Caco-2 (cell line): ENCODE measurements at regions not wholly inside any gene's neighbourhood (a gene's known extent, or its start where the extent isn't known, plus 50 kb on each side); places are given as distances from the start of the nearest gene placed in this dataset.

Source experiments
- BruUV-seq: library from RNA; stranded (reverse); fragments of 400-500 nt; replicated peaks from 2 replicates; lab custom pipeline; 2021; lab: Mats Ljungman, UMichigan
- CTCF ChIA-PET: fragments of 300-600 bp; sonication (Branson Sonifier 250); formaldehyde crosslinking; loops from one replicate; lab custom pipeline; 2022; ENCODE audit warnings: antibody characterized with exemption; lab: Charles Lee
- POLR2A ChIA-PET: fragments of 300-600 bp; sonication (Branson Sonifier 250); formaldehyde crosslinking; loops from one replicate; lab custom pipeline; 2022; ENCODE audit warnings: antibody characterized with exemption; lab: Charles Lee
- DNase-seq, 2 experiments: peaks; one replicate each; pipeline versions ENCODE4 v3.0.0 to v3.0.0-alpha.2; 2020 to 2022
- H3K27me3 ChIP-seq: replicated peaks from 2 replicates; pipeline ENCODE4 v1.6.0; 2011; ENCODE audit warnings: low read length; ENCODE audit not compliant: control insufficient read depth, insufficient read depth
- H3K36me3 ChIP-seq: 2 replicates; pipeline ENCODE4 v1.5.1; 2011; ENCODE audit warnings: low read length; ENCODE audit not compliant: control insufficient read depth, insufficient read depth
- H3K4me1 ChIP-seq: fragments of 250-450 bp; sonication (Bioruptor Pico); 2 replicates; pipeline ENCODE4 v1.5.1; 2020; ENCODE audit warnings: mild to moderate bottlenecking
- H3K4me3 ChIP-seq: 2 replicates; pipeline ENCODE4 v1.5.1; 2011; ENCODE audit warnings: low read depth, mild to moderate bottlenecking, control low read depth, low read length
- H3K9me3 ChIP-seq: fragments of 250-450 bp; sonication (Bioruptor Pico); 2 replicates; pipeline ENCODE4 v1.5.1; 2020; ENCODE audit warnings: mild to moderate bottlenecking, moderate library complexity
- H3K27ac Mint-ChIP-seq: one replicate; pipeline ENCODE4 v1.8.0; 2022; ENCODE audit warnings: mixed read lengths; ENCODE audit not compliant: unreplicated experiment
- H3K27me3 Mint-ChIP-seq: one replicate; pipeline ENCODE4 v1.8.0; 2022; ENCODE audit warnings: mixed read lengths; ENCODE audit not compliant: insufficient read depth, unreplicated experiment
- H3K36me3 Mint-ChIP-seq: one replicate; pipeline ENCODE4 v1.8.0; 2022; ENCODE audit warnings: mild to moderate bottlenecking, mixed read lengths; ENCODE audit not compliant: insufficient read depth, unreplicated experiment
- H3K4me1 Mint-ChIP-seq: one replicate; pipeline ENCODE4 v1.8.0; 2022; ENCODE audit warnings: low read depth, mixed read lengths; ENCODE audit not compliant: unreplicated experiment
- H3K4me3 Mint-ChIP-seq: one replicate; pipeline ENCODE4 v1.8.0; 2022; ENCODE audit warnings: mild to moderate bottlenecking, moderate library complexity, mixed read lengths; ENCODE audit not compliant: unreplicated experiment
- H3K9me3 Mint-ChIP-seq: one replicate; pipeline ENCODE4 v1.8.0; 2022; ENCODE audit warnings: mixed read lengths; ENCODE audit not compliant: unreplicated experiment
- CTCF ChIP-seq, 2 experiments: fragments of 200-600 bp in 1 of 2; IDR thresholded peaks; 1 replicate in 1 of 2; 2 replicates in 1 of 2; pipeline versions ENCODE4 v1.5.1 to v1.8.0; 2011 to 2022; ENCODE audit warnings: antibody characterized with exemption in 1 of 2, control low read depth in 1 of 2, inconsistent platforms in 1 of 2, low read depth in 1 of 2, low read length in 1 of 2, mild to moderate bottlenecking in 1 of 2, moderate library complexity in 1 of 2; ENCODE audit not compliant: insufficient read depth in 1 of 2, severe bottlenecking in 1 of 2, unreplicated experiment in 1 of 2
- intact Hi-C: fragments of 100-400 bp; cut with micrococcal nuclease; formaldehyde crosslinking; loops from one replicate; pipeline ENCODE4 v1.10.0; 2022; ENCODE audit not compliant: unreplicated experiment

- intact Hi-C loops, result no loop called here
- no peak for DNase-seq
- no peaks in the 10 kb centered on the region for H3K4me1 ChIP-seq
- no peaks in the 10 kb centered on the region for H3K9me3 Mint-ChIP-seq
- CTCF ChIA-PET, result no interaction called here
- no peaks in the 10 kb centered on the region for H3K36me3 ChIP-seq
- H3K9me3 ChIP-seq, result no peaks in the 10 kb centered on the region
- POLR2A ChIA-PET, result no interaction called here
- no peaks in the 10 kb centered on the region for H3K36me3 Mint-ChIP-seq
- H3K27ac Mint-ChIP-seq, result no peak overlapping the region
- BruUV-seq, result no TSS peak
- H3K27me3 ChIP-seq, result no peaks in the 10 kb centered on the region
- no peak overlapping the region for H3K4me3 ChIP-seq
- no peak for TF ChIP-seq CTCF (IDR thresholded peaks at IDR 0.05; ENCODE audit: insufficient read depth in 1 of 2, low read depth in 1 of 2, low read length in 1 of 2, severe bottlenecking in 1 of 2, unreplicated experiment in 1 of 2)
- H3K27me3 Mint-ChIP-seq, result no peaks in the 10 kb centered on the region
- no peak overlapping the region for H3K4me3 Mint-ChIP-seq
- H3K4me1 Mint-ChIP-seq, result no peaks in the 10 kb centered on the region
Measured at GRCh38 chr5:26791433-26791832, 247.0 kb downstream of the CDH9 start.

- H3K4me3 ChIP-seq, result no peak overlapping the region
- intact Hi-C loops, result no loop called here
- no peaks in the 10 kb centered on the region for H3K9me3 Mint-ChIP-seq
- BruUV-seq, result no TSS peak
- no peaks in the 10 kb centered on the region for H3K36me3 Mint-ChIP-seq
- ChIA-PET POLR2A (no interaction called here), CTCF (no interaction called here)
- no peaks in the 10 kb centered on the region for H3K27me3 Mint-ChIP-seq
- TF ChIP-seq CTCF (IDR thresholded peaks at IDR 0.05; ENCODE audit: insufficient read depth in 1 of 2, low read depth in 1 of 2, low read length in 1 of 2, severe bottlenecking in 1 of 2, unreplicated experiment in 1 of 2), result no peak
- H3K4me1 ChIP-seq, result no peaks in the 10 kb centered on the region
- no peak overlapping the region for H3K27ac Mint-ChIP-seq
- no peak for DNase-seq
- no peaks in the 10 kb centered on the region for H3K27me3 ChIP-seq
- no peaks in the 10 kb centered on the region for H3K4me1 Mint-ChIP-seq
- no peaks in the 10 kb centered on the region for H3K9me3 ChIP-seq
- no peak overlapping the region for H3K4me3 Mint-ChIP-seq
- H3K36me3 ChIP-seq, result no peaks in the 10 kb centered on the region
Measured at GRCh38 chr5:26791021-26791420, 247.4 kb downstream of the CDH9 start.

- Histone ChIP-seq H3K4me1 (no peaks in the 10 kb centered on the region), H3K9me3 (no peaks in the 10 kb centered on the region), H3K4me3 (no peak overlapping the region), H3K27me3 (no peaks in the 10 kb centered on the region), H3K36me3 (no peaks in the 10 kb centered on the region)
- intact Hi-C loops, result no loop called here
- BruUV-seq, result no TSS peak
- Mint-ChIP-seq H3K36me3 (no peaks in the 10 kb centered on the region), H3K9me3 (no peaks in the 10 kb centered on the region), H3K27ac (no peak overlapping the region), H3K4me3 (no peak overlapping the region), H3K4me1 (no peaks in the 10 kb centered on the region), H3K27me3 (no peaks in the 10 kb centered on the region)
- ChIA-PET CTCF (no interaction called here), POLR2A (no interaction called here)
- no peak for DNase-seq
- TF ChIP-seq CTCF (IDR thresholded peaks at IDR 0.05; ENCODE audit: insufficient read depth in 1 of 2, low read depth in 1 of 2, low read length in 1 of 2, severe bottlenecking in 1 of 2, unreplicated experiment in 1 of 2), result no peak
Measured at GRCh38 chr5:26763215-26763614, 275.2 kb downstream of the CDH9 start.
